ENCODE measurements at regions not wholly inside any gene's neighbourhood (a gene's known extent, or its start where the extent isn't known, plus 50 kb on each side); places are given as distances from the start of the nearest gene placed in this dataset.

DNA sequence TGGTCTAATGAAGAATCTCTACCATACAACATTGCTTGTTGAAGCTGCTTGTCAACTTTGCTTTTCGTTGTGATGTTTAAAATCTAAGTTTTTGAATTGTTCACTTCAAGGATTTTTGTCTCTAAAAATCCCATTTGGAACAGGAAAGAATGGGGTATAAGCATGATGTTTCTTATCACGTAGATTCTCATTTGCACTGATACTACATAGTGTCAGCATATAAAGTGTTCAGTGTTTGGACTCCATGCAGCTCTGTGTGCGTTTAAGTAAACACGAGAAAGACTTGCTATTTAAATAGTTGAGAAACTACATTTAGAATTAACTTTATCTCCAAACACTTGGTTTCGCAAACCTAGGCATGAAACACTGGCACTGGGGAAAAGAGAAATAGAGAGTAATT is 452.5 kb downstream of the NKX6-1 start:
- TF ChIP-seq CTCF (IDR thresholded peaks at IDR 0.05; ENCODE audit: insufficient read depth, missing control alignments), result no peak
- FAIRE-seq (peak; percentile 32), DNase-seq (ENCODE audit: insufficient read length, low spot score) (no peak)

DNA sequence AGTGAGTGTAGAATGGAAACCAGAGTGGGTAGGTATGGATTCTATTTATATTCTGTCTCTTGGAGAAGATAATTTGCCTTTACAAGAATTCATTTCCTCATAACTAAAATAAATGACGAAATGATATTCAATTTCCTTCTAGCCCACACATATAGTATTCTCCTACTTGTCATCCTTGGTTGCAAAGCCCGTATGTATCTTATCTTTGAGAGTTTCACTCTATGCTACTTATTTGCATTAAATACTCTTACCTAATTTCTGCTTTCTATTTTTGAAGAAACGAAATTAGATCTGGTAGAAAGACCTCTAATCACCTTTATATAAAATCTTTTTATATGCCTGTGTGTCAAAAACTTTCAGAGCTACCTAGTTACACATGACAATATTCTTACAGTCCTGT is 457.7 kb downstream of the NKX6-1 start:
- no peak for TF ChIP-seq CTCF (IDR thresholded peaks at IDR 0.05; ENCODE audit: insufficient read depth, missing control alignments)
- DNase-seq (ENCODE audit: insufficient read length, low spot score), result no peak
- no peak for FAIRE-seq

DNA sequence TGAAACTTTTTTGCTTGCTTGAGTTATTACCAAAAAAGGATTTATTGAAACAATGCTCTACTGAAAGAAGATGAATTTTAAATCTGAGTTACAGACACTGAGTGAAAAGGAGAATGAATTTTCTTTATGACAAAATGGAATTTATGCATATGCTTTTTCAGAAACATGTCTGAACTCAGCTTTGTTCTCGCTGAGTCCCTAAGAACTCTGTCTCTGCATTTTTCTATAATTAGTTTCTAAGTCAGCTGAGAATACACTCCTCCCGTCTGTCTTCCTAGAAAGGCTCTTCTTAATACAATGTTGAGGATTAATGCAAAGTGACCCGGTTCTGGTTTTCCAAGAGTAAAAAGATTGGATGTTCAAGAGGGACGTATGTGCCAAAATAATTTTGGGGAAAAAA is 463.5 kb downstream of the NKX6-1 start:
- no peak for TF ChIP-seq CTCF (IDR thresholded peaks at IDR 0.05; ENCODE audit: insufficient read depth, missing control alignments)
- no peak for FAIRE-seq
- no peak for DNase-seq (ENCODE audit: insufficient read length, low spot score)

DNA sequence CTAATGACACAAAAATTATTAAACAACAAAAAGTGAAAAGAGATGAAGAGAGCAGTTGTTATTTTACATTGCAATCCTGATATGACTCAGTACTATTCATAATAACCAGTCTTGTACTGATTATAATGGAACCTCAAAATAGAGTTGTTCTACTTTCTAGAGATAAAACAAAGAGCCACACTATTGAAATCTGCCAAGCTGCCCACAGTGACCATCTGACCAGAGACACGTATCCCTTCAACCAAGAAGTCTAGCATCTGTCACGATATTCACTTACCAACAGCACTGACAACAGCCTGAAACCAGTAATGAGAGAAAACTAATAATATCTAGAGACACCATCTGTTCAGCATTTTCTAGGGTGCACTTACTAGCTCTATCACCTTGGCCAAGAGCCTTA is 466.7 kb downstream of the NKX6-1 start:
- DNase-seq (ENCODE audit: insufficient read length, low spot score) (no peak), FAIRE-seq (peak; percentile 16)
- no peak for TF ChIP-seq CTCF (IDR thresholded peaks at IDR 0.05; ENCODE audit: insufficient read depth, missing control alignments)

GRCh38 chr4:84031401-84031800 is 467.7 kb downstream of the NKX6-1 start:
- no peak for TF ChIP-seq CTCF (IDR thresholded peaks at IDR 0.05; ENCODE audit: insufficient read depth, missing control alignments)
- FAIRE-seq (no peak), DNase-seq (ENCODE audit: insufficient read length, low spot score) (no peak)

GRCh38 chr4:84028340-84028739 is 470.8 kb downstream of the NKX6-1 start:
- FAIRE-seq (no peak), DNase-seq (ENCODE audit: insufficient read length, low spot score) (no peak)
- no peak for TF ChIP-seq CTCF (IDR thresholded peaks at IDR 0.05; ENCODE audit: insufficient read depth, missing control alignments)

GRCh38 chr4:84024405-84024804 is 474.7 kb downstream of the NKX6-1 start:
- DNase-seq (ENCODE audit: insufficient read length, low spot score), result no peak
- no peak for FAIRE-seq
- TF ChIP-seq CTCF (IDR thresholded peaks at IDR 0.05; ENCODE audit: insufficient read depth, missing control alignments), result no peak
